ENCODE measurements at regions not wholly inside any gene's neighbourhood (a gene's known extent, or its start where the extent isn't known, plus 50 kb on each side); places are given as distances from the start of the nearest gene placed in this dataset.

DNA sequence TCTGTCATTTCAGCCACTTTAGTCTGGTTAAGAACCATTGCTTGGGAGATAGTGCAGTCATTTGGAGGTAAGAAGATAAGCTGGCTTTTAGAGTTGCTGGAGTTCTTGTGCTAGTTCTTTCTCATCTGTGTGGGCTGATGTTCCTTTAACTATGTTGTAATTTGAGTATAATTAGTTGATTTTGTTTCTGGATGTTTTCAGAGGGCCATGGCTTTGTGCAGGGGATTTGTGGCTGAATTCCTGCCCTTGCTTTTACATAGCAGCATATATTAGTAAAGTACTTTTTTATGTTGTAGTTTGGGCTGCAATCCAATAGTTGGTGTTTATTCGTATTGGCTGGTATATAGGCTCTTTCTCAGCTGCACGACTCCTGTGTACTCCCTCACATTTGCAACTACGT, 339.6 kb downstream of the ANKRD50 start:
- TF ChIP-seq, protein P1, sequence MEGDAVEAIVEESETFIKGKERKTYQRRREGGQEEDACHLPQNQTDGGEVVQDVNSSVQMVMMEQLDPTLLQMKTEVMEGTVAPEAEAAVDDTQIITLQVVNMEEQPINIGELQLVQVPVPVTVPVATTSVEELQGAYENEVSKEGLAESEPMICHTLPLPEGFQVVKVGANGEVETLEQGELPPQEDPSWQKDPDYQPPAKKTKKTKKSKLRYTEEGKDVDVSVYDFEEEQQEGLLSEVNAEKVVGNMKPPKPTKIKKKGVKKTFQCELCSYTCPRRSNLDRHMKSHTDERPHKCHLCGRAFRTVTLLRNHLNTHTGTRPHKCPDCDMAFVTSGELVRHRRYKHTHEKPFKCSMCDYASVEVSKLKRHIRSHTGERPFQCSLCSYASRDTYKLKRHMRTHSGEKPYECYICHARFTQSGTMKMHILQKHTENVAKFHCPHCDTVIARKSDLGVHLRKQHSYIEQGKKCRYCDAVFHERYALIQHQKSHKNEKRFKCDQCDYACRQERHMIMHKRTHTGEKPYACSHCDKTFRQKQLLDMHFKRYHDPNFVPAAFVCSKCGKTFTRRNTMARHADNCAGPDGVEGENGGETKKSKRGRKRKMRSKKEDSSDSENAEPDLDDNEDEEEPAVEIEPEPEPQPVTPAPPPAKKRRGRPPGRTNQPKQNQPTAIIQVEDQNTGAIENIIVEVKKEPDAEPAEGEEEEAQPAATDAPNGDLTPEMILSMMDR (IDR thresholded peaks at IDR 0.05): no peak
- no peak overlapping the region for H3K27ac Mint-ChIP-seq
- no peak for DNase-seq

GRCh38 chr4:124386163-124386562, 326.4 kb downstream of the ANKRD50 start:
- H3K36me3 Mint-ChIP-seq: no peaks in the 10 kb centered on the region
- ATAC-seq (no peak), DNase-seq (no peak)
- no peaks in the 10 kb centered on the region for H3K27me3 Mint-ChIP-seq (ENCODE audit: low read depth in 2 of 2)
- Histone ChIP-seq H3K9me3 (ENCODE audit: control insufficient read depth, insufficient read depth, low read length) (no peaks in the 10 kb centered on the region), H3K27ac (ENCODE audit: low read length) (no peak overlapping the region), H3K4me3 (ENCODE audit: low read length) (no peak overlapping the region), H3K4me1 (ENCODE audit: control insufficient read depth, insufficient read depth, low read length) (no peaks in the 10 kb centered on the region), H3K36me3 (ENCODE audit: control insufficient read depth, insufficient read depth, low read length) (no peaks in the 10 kb centered on the region), H3K27me3 (ENCODE audit: control insufficient read depth, insufficient read depth, low read length) (peaks cover 2% of the 10 kb centered on the region)
- H3K4me1 Mint-ChIP-seq: no peaks in the 10 kb centered on the region
- H3K27ac Mint-ChIP-seq: no peak overlapping the region
- intact Hi-C loops (cut with micrococcal nuclease): no loop called here
- 92% methylated on average over 2 of the region's 4 CpGs for WGBS (ENCODE audit: insufficient coverage)
- no peak overlapping the region for H3K4me3 Mint-ChIP-seq
- peaks cover 2 to 3% of the 10 kb centered on the region in 2 donors for H3K9me3 Mint-ChIP-seq
- TF ChIP-seq, protein P1 (IDR thresholded peaks at IDR 0.05): no peak

More for the DNA sequence above, 339.6 kb downstream of the ANKRD50 start:
- H3K4me3 Mint-ChIP-seq: no peak overlapping the region
- peaks cover 3% of the 10 kb centered on the region for H3K9me3 ChIP-seq (ENCODE audit: control insufficient read depth, insufficient read depth, low read length)
- H3K4me1 ChIP-seq (ENCODE audit: control insufficient read depth, insufficient read depth, low read length): no peaks in the 10 kb centered on the region
- no peaks in the 10 kb centered on the region for H3K4me1 Mint-ChIP-seq
- whole genome bisulfite sequencing (ENCODE audit: insufficient coverage): 96% methylated on average over 3 of the region's 3 CpGs
- H3K4me3 ChIP-seq (ENCODE audit: low read length): no peak overlapping the region
- H3K27ac ChIP-seq (ENCODE audit: low read length): no peak overlapping the region
- intact Hi-C loops (cut with micrococcal nuclease): no loop called here
- no peaks in the 10 kb centered on the region for H3K36me3 ChIP-seq (ENCODE audit: control insufficient read depth, insufficient read depth, low read length)
- H3K27me3 Mint-ChIP-seq (ENCODE audit: low read depth in 2 of 2): no peaks in the 10 kb centered on the region
- no peaks in the 10 kb centered on the region for H3K36me3 Mint-ChIP-seq
- no peak for ATAC-seq
- no peaks in the 10 kb centered on the region for H3K27me3 ChIP-seq (ENCODE audit: control insufficient read depth, insufficient read depth, low read length)
- peaks cover 12 to 15% of the 10 kb centered on the region in 2 donors for H3K9me3 Mint-ChIP-seq

DNA sequence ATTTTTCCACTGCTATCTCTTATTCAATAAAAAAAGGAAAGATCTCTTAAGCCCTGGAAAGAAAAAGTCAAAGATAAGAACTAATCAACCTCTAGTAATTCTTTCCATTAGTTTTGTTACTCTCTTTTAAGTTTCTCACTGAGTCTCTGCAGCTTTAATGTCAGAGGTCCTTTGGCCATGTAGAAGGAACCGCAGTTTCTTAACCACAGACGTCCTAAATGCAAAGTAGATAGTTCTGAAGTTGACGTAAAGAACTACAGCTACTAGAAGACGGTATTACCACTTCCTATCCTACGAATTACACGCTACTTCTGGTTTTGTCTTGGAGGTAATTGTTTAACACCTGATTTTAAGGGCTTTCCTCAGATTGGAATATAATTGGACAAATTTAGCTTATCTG, 325.9 kb downstream of the ANKRD50 start:
- H3K9me3 ChIP-seq (ENCODE audit: control insufficient read depth, insufficient read depth, low read length): no peaks in the 10 kb centered on the region
- H3K36me3 Mint-ChIP-seq: no peaks in the 10 kb centered on the region
- H3K4me3 Mint-ChIP-seq: no peak overlapping the region
- no peak overlapping the region for H3K27ac ChIP-seq (ENCODE audit: low read length)
- ATAC-seq (no peak), DNase-seq (no peak)
- TF ChIP-seq, protein P1 (IDR thresholded peaks at IDR 0.05): no peak
- H3K27ac Mint-ChIP-seq: no peak overlapping the region
- H3K27me3 Mint-ChIP-seq (ENCODE audit: low read depth in 2 of 2): no peaks in the 10 kb centered on the region
- 80% methylated on average over 1 of the region's 6 CpGs for WGBS (ENCODE audit: insufficient coverage)
- H3K4me3 ChIP-seq (ENCODE audit: low read length): no peak overlapping the region
- H3K4me1 ChIP-seq (ENCODE audit: control insufficient read depth, insufficient read depth, low read length): no peaks in the 10 kb centered on the region
- H3K36me3 ChIP-seq (ENCODE audit: control insufficient read depth, insufficient read depth, low read length): no peaks in the 10 kb centered on the region
- no peaks in the 10 kb centered on the region for H3K4me1 Mint-ChIP-seq
- peaks cover 2 to 3% of the 10 kb centered on the region in 2 donors for H3K9me3 Mint-ChIP-seq
- intact Hi-C loops (cut with micrococcal nuclease): no loop called here
- peaks cover 2% of the 10 kb centered on the region for H3K27me3 ChIP-seq (ENCODE audit: control insufficient read depth, insufficient read depth, low read length)

DNA sequence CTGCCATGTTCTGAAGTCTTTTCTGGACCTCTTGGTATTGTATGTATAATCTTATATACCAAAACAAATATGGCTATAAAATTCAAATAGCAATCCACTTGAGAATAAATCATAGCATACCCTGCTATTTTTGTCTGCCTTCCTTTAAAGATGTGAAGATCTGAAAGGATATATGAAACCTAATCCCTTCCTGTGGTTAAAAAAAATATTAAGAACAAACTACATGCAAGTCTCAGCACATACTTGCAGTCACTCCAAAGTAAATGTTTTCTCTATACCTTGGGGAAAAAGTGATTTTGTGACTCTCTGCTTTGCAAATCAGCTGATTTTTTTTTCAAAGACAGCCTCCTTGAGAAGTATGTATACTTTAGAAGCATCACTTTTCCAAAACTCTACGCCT, 322.9 kb downstream of the ANKRD50 start:
- intact Hi-C loops (cut with micrococcal nuclease): no loop called here
- TF ChIP-seq, protein P1 (IDR thresholded peaks at IDR 0.05): no peak

More for the DNA sequence above, 322.9 kb downstream of the ANKRD50 start:
- H3K27me3 ChIP-seq (ENCODE audit: control insufficient read depth, insufficient read depth, low read length): no peaks in the 10 kb centered on the region
- ATAC-seq: no peak
- H3K4me3 ChIP-seq (ENCODE audit: low read length): no peak overlapping the region
- Mint-ChIP-seq H3K4me3 (no peak overlapping the region), H3K4me1 (no peaks in the 10 kb centered on the region), H3K27ac (no peak overlapping the region), H3K9me3 (peaks cover 6% of the 10 kb centered on the region in 2 donors), H3K27me3 (ENCODE audit: low read depth in 2 of 2) (no peaks in the 10 kb centered on the region), H3K36me3 (no peaks in the 10 kb centered on the region)
- DNase-seq: no peak
- WGBS (ENCODE audit: insufficient coverage): no CpG with 5 or more reads among the region's 1 CpG
- H3K9me3 ChIP-seq (ENCODE audit: control insufficient read depth, insufficient read depth, low read length): no peaks in the 10 kb centered on the region
- no peaks in the 10 kb centered on the region for H3K36me3 ChIP-seq (ENCODE audit: control insufficient read depth, insufficient read depth, low read length)
- no peaks in the 10 kb centered on the region for H3K4me1 ChIP-seq (ENCODE audit: control insufficient read depth, insufficient read depth, low read length)
- no peak overlapping the region for H3K27ac ChIP-seq (ENCODE audit: low read length)
